ENCODE measurements at regions not wholly inside any gene's neighbourhood (a gene's known extent, or its start where the extent isn't known, plus 50 kb on each side); places are given as distances from the start of the nearest gene placed in this dataset.

GRCh38 chr4:32226733-32227132 lies 1506.6 kb downstream of the PCDH7 start:
- no peak for DNase-seq
- in situ Hi-C loops (cut with MboI; ENCODE audit: low pct_unique_long_range_greater_than_20kb, low sequenced_read_pairs), result no loop called here

- in situ Hi-C loops (cut with MboI; ENCODE audit: low pct_unique_long_range_greater_than_20kb, low sequenced_read_pairs), result no loop called here
- no peak for DNase-seq
Measured at GRCh38 chr4:32243926-32244325, 1523.8 kb downstream of the PCDH7 start.

DNA sequence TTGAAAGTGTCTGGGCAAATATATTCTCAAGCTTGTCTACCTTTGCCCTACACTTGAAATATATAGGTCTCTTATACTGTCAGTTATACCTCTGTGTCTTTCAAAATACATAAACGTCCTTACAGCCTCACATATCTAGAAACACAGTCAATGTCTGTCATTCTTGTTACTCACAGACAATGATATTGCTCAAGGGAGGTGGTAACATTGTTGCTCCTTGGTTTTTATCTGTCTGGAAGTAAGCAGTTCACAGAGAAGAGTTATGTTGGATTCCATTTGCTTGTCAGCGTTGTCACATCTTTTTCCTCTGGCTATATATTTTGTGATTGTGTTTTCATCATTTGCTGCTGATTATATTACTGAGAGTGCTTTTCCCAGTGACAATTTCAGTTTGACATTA lies 1528.9 kb downstream of the PCDH7 start:
- DNase-seq, result no peak
- in situ Hi-C loops (cut with MboI; ENCODE audit: low pct_unique_long_range_greater_than_20kb, low sequenced_read_pairs), result no loop called here

DNA sequence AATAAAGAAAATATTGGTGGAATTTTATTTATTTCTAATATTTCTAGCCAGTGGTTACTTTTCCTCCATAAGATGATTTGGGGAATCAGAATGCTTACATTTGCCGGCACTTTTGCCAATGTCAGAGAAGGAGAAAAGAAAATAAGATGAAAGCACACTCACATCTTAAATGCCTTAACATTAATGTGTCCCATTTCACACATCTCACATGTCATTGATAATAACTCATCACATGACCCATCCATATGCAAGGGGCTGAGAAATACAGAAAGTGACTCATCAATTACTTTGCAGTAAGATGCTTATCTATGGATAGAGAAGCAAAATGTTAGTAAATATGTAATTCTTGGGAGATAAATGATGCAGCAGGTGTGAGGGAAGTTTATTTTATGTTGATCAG lies 1531.0 kb downstream of the PCDH7 start:
- in situ Hi-C loops (cut with MboI; ENCODE audit: low pct_unique_long_range_greater_than_20kb, low sequenced_read_pairs), result no loop called here
- DNase-seq, result no peak

DNA sequence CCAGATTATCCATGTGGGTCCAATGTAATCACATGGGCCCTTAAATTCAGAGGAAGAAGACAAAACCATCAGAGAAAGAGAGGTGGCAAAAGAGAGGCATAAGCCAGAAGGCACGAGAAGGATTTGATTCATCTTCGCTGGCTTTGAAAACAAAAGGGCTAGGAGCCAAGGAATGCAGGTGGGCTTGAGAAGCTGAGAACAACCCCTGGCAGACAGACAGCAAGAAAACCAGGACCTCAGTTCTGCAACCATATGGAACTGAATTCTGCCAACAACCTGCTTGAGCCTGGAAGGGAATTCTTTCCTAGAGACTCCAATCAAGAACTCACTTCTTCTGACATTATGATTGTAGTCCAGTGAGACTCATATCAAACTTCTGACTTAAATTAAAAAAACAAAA lies 1531.8 kb downstream of the PCDH7 start:
- in situ Hi-C loops (cut with MboI; ENCODE audit: low pct_unique_long_range_greater_than_20kb, low sequenced_read_pairs), result no loop called here
- no peak for DNase-seq

GRCh38 chr4:32254216-32254615 lies 1534.0 kb downstream of the PCDH7 start:
- DNase-seq, result no peak
- in situ Hi-C loops (cut with MboI; ENCODE audit: low pct_unique_long_range_greater_than_20kb, low sequenced_read_pairs), result no loop called here

DNA sequence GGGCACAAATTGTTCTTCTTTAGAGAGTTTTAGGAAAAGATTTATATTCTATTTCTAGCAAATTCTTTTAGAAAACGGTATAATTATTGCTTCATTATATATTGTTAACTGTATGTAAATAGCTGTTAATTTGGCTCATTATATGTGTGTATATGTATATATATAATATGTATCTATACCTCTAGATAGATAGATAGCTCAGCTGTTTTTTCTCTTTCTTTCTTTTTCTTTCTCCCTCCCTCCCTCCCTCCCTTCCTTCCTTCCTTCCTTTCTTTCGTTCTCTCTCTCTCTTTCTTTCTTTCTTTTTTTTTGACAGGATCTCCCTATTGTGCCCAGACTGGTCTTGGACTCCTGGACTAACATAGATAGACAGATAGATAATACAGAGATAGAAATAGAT lies 1538.8 kb downstream of the PCDH7 start:
- in situ Hi-C loops (cut with MboI; ENCODE audit: low pct_unique_long_range_greater_than_20kb, low sequenced_read_pairs), result no loop called here
- no peak for DNase-seq

- DNase-seq, result no peak
- in situ Hi-C loops (cut with MboI; ENCODE audit: low pct_unique_long_range_greater_than_20kb, low sequenced_read_pairs), result no loop called here
Measured at GRCh38 chr4:32261196-32261595, 1541.0 kb downstream of the PCDH7 start.

DNA sequence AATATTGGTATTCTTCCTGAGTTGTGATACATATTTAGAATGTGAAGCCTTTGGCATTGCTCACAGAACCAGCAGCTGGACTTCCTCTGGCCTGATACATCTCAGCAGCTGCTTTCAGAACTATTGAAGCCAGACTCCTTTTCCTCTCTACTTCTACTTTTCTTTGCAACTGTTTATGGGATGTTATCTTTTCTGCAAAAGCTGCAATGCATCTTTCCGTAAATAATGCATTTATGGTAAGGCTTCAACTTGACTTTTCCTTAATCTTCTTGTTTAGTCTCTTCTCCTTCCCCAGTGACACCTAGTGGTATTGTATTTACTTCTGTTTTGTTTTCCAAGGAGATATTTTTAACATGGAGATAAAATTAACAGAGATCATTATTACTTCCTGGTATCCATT lies 1548.7 kb downstream of the PCDH7 start:
- no peak for DNase-seq
- in situ Hi-C loops (cut with MboI; ENCODE audit: low pct_unique_long_range_greater_than_20kb, low sequenced_read_pairs), result no loop called here

- DNase-seq, result no peak
- in situ Hi-C loops (cut with MboI; ENCODE audit: low pct_unique_long_range_greater_than_20kb, low sequenced_read_pairs), result no loop called here
Measured at GRCh38 chr4:32290102-32290501, 1569.9 kb downstream of the PCDH7 start.

GRCh38 chr4:32318926-32319325 lies 1598.8 kb downstream of the PCDH7 start:
- in situ Hi-C loops (cut with MboI; ENCODE audit: low pct_unique_long_range_greater_than_20kb, low sequenced_read_pairs), result no loop called here
- no peak for DNase-seq

- no peak for DNase-seq
- in situ Hi-C loops (cut with MboI; ENCODE audit: low pct_unique_long_range_greater_than_20kb, low sequenced_read_pairs), result no loop called here
Measured at GRCh38 chr4:32321421-32321820, 1601.3 kb downstream of the PCDH7 start.

DNA sequence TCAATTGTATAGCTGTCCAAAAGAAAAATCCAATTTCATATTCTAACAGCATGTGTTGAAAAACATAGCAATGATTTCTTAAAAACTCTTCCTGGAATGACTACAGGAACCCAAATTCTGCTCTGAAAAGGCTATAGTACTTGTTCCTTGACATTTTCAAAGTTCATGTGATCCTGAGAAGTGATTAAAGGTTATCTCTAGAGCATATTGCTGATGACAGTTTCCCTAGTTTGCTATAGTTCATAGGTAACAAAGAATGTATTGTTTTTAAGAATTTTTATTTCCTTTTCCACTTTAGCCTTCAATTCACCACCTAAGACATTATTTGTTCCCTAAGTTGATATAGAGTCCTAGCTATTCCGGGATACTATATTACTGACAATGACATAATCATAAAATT lies 1614.6 kb downstream of the PCDH7 start:
- no peak for DNase-seq
- in situ Hi-C loops (cut with MboI; ENCODE audit: low pct_unique_long_range_greater_than_20kb, low sequenced_read_pairs), result no loop called here

- in situ Hi-C loops (cut with MboI; ENCODE audit: low pct_unique_long_range_greater_than_20kb, low sequenced_read_pairs), result no loop called here
- no peak for DNase-seq
Measured at GRCh38 chr4:32337403-32337802, 1617.2 kb downstream of the PCDH7 start.

DNA sequence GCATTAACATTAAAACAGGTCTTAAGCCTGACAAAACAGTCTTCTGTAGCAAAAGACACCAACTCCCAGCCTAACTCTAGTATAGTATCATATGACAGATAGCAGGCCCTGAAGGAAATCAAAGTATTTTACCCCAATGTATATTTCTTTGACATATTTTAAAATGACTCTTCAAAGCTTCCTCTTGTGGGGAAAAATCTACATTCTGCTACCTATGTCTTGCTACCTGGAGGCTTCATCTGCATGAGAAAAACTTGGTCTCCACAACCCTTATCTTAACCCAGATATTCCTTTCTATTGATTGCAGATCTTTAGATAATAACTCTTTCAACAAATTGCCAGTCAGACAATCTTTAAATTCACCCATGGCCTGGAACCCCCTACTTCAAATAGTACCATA lies 1620.4 kb downstream of the PCDH7 start:
- in situ Hi-C loops (cut with MboI; ENCODE audit: low pct_unique_long_range_greater_than_20kb, low sequenced_read_pairs), result no loop called here

DNA sequence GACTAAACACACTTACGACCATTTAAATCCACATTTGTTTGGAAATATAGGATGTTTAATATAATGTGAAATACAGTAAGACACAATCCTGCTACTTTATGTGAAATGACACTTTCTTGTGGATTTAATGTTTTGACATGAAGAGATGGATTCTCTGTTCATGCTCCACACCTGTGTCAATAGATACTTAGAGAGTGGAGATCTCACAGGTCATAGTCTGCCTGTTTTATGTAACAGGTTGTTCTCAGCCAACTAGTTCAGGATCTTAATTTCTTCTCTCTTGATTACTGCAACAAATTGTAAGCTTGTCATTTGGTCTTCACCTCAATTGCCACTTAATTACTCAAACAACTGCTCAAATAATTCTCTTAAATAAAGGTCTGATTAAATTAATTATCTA lies 1621.2 kb downstream of the PCDH7 start:
- in situ Hi-C loops (cut with MboI; ENCODE audit: low pct_unique_long_range_greater_than_20kb, low sequenced_read_pairs), result no loop called here
- no peak for DNase-seq

More for the DNA sequence above, 1620.4 kb downstream of the PCDH7 start:
- no peak for DNase-seq

DNA sequence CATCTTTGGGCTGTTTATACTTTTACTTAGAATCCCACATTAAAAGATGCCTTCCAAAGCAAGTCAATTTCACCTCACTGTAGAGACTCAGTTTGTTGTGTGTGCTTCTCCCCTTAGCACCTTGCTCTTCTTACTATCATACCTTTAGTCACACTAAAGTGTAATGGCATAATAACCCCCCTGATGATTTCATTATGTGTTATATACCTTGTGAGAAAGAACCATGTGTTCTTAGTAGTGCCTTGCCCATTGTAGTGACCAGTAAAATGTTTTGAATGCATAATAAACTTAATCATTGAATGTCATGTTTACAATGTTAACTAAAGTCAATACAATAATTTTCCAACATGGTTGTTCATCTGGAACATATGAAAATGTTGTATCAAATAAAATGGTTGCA lies 1621.9 kb downstream of the PCDH7 start:
- DNase-seq, result no peak
- in situ Hi-C loops (cut with MboI; ENCODE audit: low pct_unique_long_range_greater_than_20kb, low sequenced_read_pairs), result no loop called here

DNA sequence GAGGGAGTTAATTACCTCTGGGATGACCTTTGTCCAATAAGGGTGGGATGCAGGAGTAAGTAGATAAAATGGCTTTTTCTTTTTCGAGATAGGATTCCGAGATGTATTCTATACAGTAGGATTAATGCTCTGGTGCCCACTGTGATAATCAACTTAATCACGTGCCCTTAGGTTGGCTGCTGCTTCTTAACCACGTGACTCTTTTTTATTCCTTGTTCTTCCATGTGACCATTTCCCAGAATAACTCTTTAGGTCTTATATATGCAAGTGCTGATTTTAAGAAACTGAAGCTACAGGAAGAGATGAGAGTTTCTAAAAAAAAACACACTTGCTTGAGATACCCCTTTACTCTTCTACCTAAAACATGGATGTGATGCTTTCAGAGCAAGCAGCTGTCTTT lies 1628.9 kb downstream of the PCDH7 start:
- no peak for DNase-seq
- in situ Hi-C loops (cut with MboI; ENCODE audit: low pct_unique_long_range_greater_than_20kb, low sequenced_read_pairs), result no loop called here

GRCh38 chr4:32374206-32374605 lies 1654.0 kb downstream of the PCDH7 start:
- in situ Hi-C loops (cut with MboI; ENCODE audit: low pct_unique_long_range_greater_than_20kb, low sequenced_read_pairs), result no loop called here
- no peak for DNase-seq

GRCh38 chr4:32393806-32394205 lies 1673.6 kb downstream of the PCDH7 start:
- in situ Hi-C loops (cut with MboI; ENCODE audit: low pct_unique_long_range_greater_than_20kb, low sequenced_read_pairs), result no loop called here
- no peak for DNase-seq

GRCh38 chr4:32394255-32394654 lies 1674.1 kb downstream of the PCDH7 start:
- in situ Hi-C loops (cut with MboI; ENCODE audit: low pct_unique_long_range_greater_than_20kb, low sequenced_read_pairs), result no loop called here
- no peak for DNase-seq

DNA sequence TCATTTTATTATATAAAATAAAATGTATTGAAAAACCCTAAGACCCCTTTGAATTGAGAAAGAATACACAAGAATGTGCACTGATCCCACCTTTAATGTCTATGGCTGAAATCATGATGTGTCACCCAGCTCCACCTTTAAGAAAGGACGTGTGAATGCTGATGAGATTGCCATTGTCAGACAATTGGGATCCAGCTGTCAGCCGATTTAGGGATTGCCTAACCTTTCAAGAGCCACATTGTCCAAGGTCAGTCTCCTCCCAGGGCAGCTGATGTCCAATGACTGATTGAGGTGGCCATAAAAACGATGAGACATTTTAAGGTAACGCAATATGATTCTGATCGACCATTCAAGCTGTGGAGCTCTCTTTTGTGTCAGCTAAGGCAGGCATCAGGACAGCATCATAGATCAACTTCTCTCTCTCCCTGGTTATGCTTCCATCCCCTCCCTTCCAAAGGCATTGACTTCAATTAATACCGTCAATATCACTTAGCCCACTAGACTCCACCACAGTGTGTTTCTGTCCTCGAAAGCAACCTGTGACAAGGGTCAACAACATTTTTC lies 1676.4 kb downstream of the PCDH7 start:
- in situ Hi-C loops (cut with MboI; ENCODE audit: low pct_unique_long_range_greater_than_20kb, low sequenced_read_pairs), result no loop called here
- DNase-seq, result no peak
